ENCODE measurements at regions not wholly inside any gene's neighbourhood (a gene's known extent, or its start where the extent isn't known, plus 50 kb on each side); places are given as distances from the start of the nearest gene placed in this dataset.

DNA sequence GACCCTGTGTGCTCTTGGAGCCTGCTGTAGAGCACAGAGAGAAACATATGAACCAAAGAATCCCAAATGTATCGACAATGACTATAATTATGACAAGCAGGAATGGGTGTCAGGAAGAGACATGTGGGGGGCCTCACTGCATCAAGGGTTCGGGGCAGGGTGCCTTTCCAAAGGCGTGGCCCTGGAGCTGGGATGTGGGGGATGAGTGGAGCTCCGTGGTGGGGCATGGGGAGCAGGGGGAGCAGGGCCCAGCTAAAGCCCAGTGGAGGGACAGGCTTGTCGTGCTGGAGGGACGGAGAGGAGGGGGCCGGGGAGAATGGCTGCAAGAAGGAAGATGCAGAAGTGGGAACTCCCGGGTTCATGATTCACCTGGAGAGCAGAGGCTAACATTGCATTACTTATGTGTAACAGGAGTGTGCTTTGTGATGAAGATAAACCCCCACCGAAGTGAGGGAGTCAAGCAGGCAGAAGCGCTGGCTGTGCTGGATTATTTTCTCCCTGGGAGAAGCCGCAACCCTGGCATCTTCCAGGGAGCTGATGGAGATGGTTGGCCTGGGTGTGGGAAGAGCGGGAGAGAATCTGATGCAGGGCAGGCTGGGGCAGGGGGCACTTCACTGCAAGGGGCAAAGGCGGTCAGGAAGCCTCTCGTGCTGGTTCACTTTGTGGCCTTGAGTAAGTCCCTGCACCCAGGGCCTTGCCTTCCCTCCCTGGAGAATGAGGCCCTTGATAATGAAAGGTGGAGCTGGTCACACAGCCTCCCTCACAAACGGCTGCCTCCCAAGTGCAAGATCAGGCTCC, 124.6 kb upstream of the RUNX3 start:
- DNase-seq (ENCODE audit: low read depth), result no peak
- H3K4me3 ChIP-seq (replicated peaks; ENCODE audit: low read depth, low read length), result no peak overlapping the region
- TF ChIP-seq, protein P1, sequence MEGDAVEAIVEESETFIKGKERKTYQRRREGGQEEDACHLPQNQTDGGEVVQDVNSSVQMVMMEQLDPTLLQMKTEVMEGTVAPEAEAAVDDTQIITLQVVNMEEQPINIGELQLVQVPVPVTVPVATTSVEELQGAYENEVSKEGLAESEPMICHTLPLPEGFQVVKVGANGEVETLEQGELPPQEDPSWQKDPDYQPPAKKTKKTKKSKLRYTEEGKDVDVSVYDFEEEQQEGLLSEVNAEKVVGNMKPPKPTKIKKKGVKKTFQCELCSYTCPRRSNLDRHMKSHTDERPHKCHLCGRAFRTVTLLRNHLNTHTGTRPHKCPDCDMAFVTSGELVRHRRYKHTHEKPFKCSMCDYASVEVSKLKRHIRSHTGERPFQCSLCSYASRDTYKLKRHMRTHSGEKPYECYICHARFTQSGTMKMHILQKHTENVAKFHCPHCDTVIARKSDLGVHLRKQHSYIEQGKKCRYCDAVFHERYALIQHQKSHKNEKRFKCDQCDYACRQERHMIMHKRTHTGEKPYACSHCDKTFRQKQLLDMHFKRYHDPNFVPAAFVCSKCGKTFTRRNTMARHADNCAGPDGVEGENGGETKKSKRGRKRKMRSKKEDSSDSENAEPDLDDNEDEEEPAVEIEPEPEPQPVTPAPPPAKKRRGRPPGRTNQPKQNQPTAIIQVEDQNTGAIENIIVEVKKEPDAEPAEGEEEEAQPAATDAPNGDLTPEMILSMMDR (IDR thresholded peaks at IDR 0.05; ENCODE audit: low read length, missing control alignments), result no peak

DNA sequence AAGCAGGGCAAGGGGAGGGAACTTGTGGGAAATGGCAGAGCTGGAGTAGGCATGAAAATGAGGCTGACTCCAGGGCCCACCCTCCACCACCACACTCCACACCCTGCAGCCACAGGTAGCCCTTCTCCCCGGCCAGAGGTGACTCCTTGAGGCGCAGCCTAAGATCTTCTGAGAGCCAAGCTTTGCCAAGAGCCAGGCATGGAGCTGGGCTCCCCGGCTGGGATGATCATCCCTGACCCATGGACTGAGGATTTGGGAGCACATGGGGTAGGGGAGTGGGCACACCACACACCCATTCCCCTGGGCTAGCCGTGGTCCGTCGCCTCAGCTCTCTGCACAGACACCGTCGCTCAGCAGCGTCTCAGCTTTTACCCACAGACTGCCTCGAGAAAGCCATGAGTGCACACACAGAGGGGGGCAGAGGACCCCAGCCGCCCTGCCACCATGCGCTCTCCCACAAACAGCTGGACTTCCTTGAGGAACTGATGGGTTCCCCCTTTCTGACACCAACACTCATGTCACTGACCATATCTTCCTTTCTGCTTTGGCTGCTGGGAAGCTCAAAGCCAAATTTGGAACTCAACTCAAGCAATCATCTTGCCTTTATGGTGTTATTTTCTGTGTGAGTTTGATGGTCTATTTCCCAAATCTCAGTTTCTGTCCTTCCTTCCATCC, 123.6 kb upstream of the RUNX3 start:
- TF ChIP-seq, protein P1 (IDR thresholded peaks at IDR 0.05; ENCODE audit: low read length, missing control alignments), result no peak
- H3K4me3 ChIP-seq (replicated peaks; ENCODE audit: low read depth, low read length), result no peak overlapping the region
- DNase-seq (ENCODE audit: low read depth), result no peak

DNA sequence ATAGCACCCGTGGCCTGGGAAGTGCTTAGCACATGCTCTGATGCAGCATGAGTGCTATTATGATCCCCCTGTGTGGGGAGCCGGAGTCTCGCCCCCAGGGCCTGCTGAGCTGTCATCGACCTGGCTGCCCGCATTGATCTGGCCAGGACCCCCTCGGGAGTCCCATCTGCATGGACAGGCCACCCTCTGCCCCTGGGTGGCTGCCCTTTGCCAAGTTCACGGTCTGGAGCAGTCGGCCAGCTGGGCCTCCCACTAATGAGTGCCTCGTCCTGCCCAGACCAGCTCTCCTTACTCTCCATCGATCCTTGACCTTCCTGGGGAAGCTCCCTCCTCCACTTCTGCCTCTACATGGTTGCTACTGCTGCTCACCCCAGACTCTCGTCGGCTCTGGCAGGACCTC, 121.8 kb upstream of the RUNX3 start:
- H3K4me3 ChIP-seq (replicated peaks; ENCODE audit: low read depth, low read length), result no peak overlapping the region
- DNase-seq (ENCODE audit: low read depth), result no peak
- TF ChIP-seq, protein P1 (IDR thresholded peaks at IDR 0.05; ENCODE audit: low read length, missing control alignments), result no peak

DNA sequence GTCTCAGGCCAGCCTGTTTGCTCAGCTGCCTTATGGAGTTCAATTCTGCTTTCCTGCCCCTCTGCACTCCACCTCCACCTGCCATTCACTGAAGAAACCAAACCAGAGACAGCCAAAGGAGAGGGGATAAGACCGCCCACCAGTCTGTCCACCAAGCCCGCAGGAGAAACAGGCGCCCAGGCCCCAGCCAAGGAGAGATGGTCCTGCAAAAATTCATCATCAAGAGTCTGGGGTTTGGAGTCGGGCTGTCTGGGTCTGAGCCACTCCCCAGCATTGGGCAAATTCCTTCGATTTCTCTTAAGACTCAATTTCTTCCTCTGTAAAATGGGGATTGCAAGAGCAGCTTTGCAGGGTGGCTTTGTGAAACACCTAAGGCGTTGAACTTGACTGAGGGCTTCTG, 121.4 kb upstream of the RUNX3 start:
- TF ChIP-seq, protein P1 (IDR thresholded peaks at IDR 0.05; ENCODE audit: low read length, missing control alignments), result no peak
- H3K4me3 ChIP-seq (replicated peaks; ENCODE audit: low read depth, low read length), result no peak overlapping the region
- no peak for DNase-seq (ENCODE audit: low read depth)

DNA sequence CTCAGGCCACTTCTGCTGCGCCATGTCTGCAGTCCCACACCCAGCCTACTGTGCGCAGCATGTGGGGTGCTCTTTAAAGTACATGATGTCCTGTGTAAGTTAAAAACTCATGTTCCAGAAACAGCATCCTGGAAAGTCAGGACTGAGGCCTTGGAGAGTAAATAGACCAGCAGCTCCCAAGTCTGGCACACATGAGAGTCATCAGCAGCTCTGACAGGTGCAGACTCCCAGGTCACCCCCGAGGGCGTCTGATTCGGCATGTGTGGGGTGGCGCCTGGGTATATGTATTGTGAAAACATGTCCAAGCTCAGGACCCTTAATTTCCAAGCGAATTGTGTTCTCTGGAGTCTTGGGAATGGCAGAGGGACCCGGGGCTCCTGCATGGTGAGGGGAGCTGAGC, 120.1 kb upstream of the RUNX3 start:
- TF ChIP-seq, protein P1 (IDR thresholded peaks at IDR 0.05; ENCODE audit: low read length, missing control alignments), result no peak
- DNase-seq (ENCODE audit: low read depth), result no peak
- no peak overlapping the region for H3K4me3 ChIP-seq (replicated peaks; ENCODE audit: low read depth, low read length)

DNA sequence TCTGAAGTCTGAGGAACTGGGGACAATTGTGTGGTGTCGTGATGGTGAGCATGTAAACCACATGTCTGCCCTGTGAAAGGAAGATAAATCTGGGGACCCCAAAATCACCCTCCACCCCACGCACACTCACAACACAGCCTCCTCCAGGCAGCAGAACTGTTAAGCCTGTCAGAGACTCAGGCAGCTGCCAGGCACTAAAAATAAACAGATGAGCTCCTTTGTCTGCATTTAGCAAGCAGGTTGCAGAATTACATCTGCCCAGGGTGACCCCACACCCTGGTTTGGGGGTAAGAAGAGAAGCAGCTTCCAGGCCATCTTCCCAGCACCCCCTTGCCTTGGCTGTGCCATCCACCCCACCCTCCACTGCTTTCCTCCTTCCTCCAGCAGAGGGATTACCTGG, 119.1 kb upstream of the RUNX3 start:
- no peak for DNase-seq (ENCODE audit: low read depth)
- TF ChIP-seq, protein P1 (IDR thresholded peaks at IDR 0.05; ENCODE audit: low read length, missing control alignments), result no peak
- H3K4me3 ChIP-seq (replicated peaks; ENCODE audit: low read depth, low read length), result no peak overlapping the region
